Transverse colon (tissue), 4 donors: ENCODE measurements at regions not wholly inside any gene's neighbourhood (a gene's known extent, or its start where the extent isn't known, plus 50 kb on each side); places are given as distances from the start of the nearest gene placed in this dataset.

Source experiments
- POLR2A ChIP-seq: fragments of 450-650 bp; IDR thresholded peaks from one replicate; pipeline ENCODE4 v1.6.1; 2016; ENCODE audit warnings: antibody characterized with exemption, mild to moderate bottlenecking, moderate library complexity
- POLR2AphosphoS5 ChIP-seq, 3 donors: sonication (generic); formaldehyde crosslinking; IDR thresholded peaks; one replicate each; pipeline ENCODE4 v1.6.1; 2016; ENCODE audit warnings: antibody characterized with exemption in 3 of 3
- TF ChIP-seq, protein P1 (sequence below), 5 experiments: fragments of 200-600 bp in 3 of 5; fragments of 450-650 bp in 2 of 5; sonication (generic) in 3 of 5; IDR thresholded peaks; 1 replicate in 2 of 5; 2 replicates in 3 of 5; pipeline ENCODE4 v1.5.1; 2016 to 2017; ENCODE audit warnings: antibody characterized with exemption in 5 of 5, inconsistent platforms in 3 of 5, mild to moderate bottlenecking in 2 of 5, moderate library complexity in 1 of 5

DNA sequence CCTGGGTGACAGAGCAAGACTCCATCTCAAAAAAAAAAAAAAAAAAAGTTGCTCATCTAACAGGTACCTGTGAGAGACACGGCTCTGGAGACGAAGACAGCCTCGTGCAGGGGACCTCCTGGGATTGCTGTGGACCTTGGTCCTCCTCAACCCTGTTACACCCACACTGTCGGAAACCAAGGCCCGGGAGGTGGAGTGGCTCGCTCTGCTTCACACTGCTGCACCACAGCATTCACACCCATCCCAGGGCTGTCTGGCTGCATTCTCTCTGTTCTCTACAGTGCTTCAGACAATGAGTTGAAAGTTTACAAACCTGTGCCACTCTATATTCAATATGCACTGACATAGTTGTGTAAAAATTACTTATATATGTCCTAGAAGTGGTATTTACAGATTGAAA, 101.0 kb upstream of the TNS3 start:
- TF ChIP-seq POLR2A = no peak
- TF ChIP-seq, protein P1, sequence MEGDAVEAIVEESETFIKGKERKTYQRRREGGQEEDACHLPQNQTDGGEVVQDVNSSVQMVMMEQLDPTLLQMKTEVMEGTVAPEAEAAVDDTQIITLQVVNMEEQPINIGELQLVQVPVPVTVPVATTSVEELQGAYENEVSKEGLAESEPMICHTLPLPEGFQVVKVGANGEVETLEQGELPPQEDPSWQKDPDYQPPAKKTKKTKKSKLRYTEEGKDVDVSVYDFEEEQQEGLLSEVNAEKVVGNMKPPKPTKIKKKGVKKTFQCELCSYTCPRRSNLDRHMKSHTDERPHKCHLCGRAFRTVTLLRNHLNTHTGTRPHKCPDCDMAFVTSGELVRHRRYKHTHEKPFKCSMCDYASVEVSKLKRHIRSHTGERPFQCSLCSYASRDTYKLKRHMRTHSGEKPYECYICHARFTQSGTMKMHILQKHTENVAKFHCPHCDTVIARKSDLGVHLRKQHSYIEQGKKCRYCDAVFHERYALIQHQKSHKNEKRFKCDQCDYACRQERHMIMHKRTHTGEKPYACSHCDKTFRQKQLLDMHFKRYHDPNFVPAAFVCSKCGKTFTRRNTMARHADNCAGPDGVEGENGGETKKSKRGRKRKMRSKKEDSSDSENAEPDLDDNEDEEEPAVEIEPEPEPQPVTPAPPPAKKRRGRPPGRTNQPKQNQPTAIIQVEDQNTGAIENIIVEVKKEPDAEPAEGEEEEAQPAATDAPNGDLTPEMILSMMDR (IDR thresholded peaks at IDR 0.05) = no peak
- no peak for TF ChIP-seq POLR2AphosphoS5 (IDR thresholded peaks at IDR 0.05)
